Esophagus mucosa (tissue), 1 donor: ENCODE measurements at regions not wholly inside any gene's neighbourhood (a gene's known extent, or its start where the extent isn't known, plus 50 kb on each side); places are given as distances from the start of the nearest gene placed in this dataset.

Experiments
- ATAC-seq: fragments of 200-7000 bp; cut with Tn5 transposase; one replicate; pipeline ENCODE4 v1.9.1; 2020
- donor health status: DM: yes; HTN: yes; CAD: no.

- ATAC-seq: no peak
Observed at GRCh38 chr18:75158465-75159237, 50.3 kb downstream of the PTGR3 start.

- ATAC-seq: no peak
Observed at GRCh38 chr18:75157851-75158250, 51.1 kb downstream of the PTGR3 start.

- ATAC-seq: no peak
Observed at GRCh38 chr18:75157381-75157780, 51.6 kb downstream of the PTGR3 start.

GRCh38 chr18:75156831-75157230 is 52.1 kb downstream of the PTGR3 start:
- no peak for ATAC-seq

- ATAC-seq: no peak
Observed at GRCh38 chr18:75156139-75156750, 52.7 kb downstream of the PTGR3 start.

- ATAC-seq: no peak
Observed at GRCh38 chr18:75154997-75155396, 53.9 kb downstream of the PTGR3 start.

GRCh38 chr18:75154259-75154658 is 54.7 kb downstream of the PTGR3 start:
- ATAC-seq: no peak

- ATAC-seq: no peak
Observed at GRCh38 chr18:75143851-75144250, 65.1 kb downstream of the PTGR3 start.

GRCh38 chr18:75142677-75143076 is 66.3 kb downstream of the PTGR3 start:
- no peak for ATAC-seq

GRCh38 chr18:75141734-75142133 is 67.2 kb downstream of the PTGR3 start:
- no peak for ATAC-seq

- ATAC-seq: no peak
Observed at GRCh38 chr18:75141166-75141565, 67.8 kb downstream of the PTGR3 start.

GRCh38 chr18:75140296-75140695 is 68.6 kb downstream of the PTGR3 start:
- ATAC-seq: no peak

GRCh38 chr18:75139226-75139911 is 69.6 kb downstream of the PTGR3 start:
- ATAC-seq: no peak

- no peak for ATAC-seq
Observed at GRCh38 chr18:75137346-75137877, 71.5 kb downstream of the PTGR3 start.

- ATAC-seq: no peak
Observed at GRCh38 chr18:75135158-75135725, 73.7 kb downstream of the PTGR3 start.

GRCh38 chr18:75134611-75134975 is 74.3 kb downstream of the PTGR3 start:
- no peak for ATAC-seq

- ATAC-seq: no peak
Observed at GRCh38 chr18:75133721-75134610, 75.0 kb downstream of the PTGR3 start.

- no peak for ATAC-seq
Observed at GRCh38 chr18:75132931-75133525, 75.9 kb downstream of the PTGR3 start.

- ATAC-seq: no peak
Observed at GRCh38 chr18:75132098-75132870, 76.7 kb downstream of the PTGR3 start.

GRCh38 chr18:75131381-75132000 is 77.4 kb downstream of the PTGR3 start:
- ATAC-seq: no peak
